HCEC 1CT (cell line): ENCODE measurements at regions not wholly inside any gene's neighbourhood (a gene's known extent, or its start where the extent isn't known, plus 50 kb on each side); places are given as distances from the start of the nearest gene placed in this dataset.

ENCODE experiments used
- DNase-seq: peaks from one replicate; pipeline ENCODE4 v3.0.0-alpha.2; 2017

GRCh38 chr3:105174017-105174615, 192.6 kb upstream of the ALCAM start:
- DNase-seq, result no peak

GRCh38 chr3:105177576-105177975, 189.1 kb upstream of the ALCAM start:
- DNase-seq, result no peak

- DNase-seq, result peak; percentile 42
Measured at GRCh38 chr3:105187344-105187743, 179.4 kb upstream of the ALCAM start.

GRCh38 chr3:105195260-105195659, 171.4 kb upstream of the ALCAM start:
- peak; percentile 30 for DNase-seq

- DNase-seq, result no peak
Measured at GRCh38 chr3:105197863-105198262, 168.8 kb upstream of the ALCAM start.

- DNase-seq, result no peak
Measured at GRCh38 chr3:105199217-105199616, 167.5 kb upstream of the ALCAM start.

GRCh38 chr3:105210141-105210540, 156.6 kb upstream of the ALCAM start:
- no peak for DNase-seq

GRCh38 chr3:105214590-105214989, 152.1 kb upstream of the ALCAM start:
- DNase-seq, result no peak

- no peak for DNase-seq
Measured at GRCh38 chr3:105222568-105223093, 144.1 kb upstream of the ALCAM start.

- DNase-seq, result no peak
Measured at GRCh38 chr3:105223815-105224214, 142.9 kb upstream of the ALCAM start.

- peak; percentile 11 for DNase-seq
Measured at GRCh38 chr3:105228696-105229095, 138.0 kb upstream of the ALCAM start.

- no peak for DNase-seq
Measured at GRCh38 chr3:105232553-105232952, 134.2 kb upstream of the ALCAM start.

- no peak for DNase-seq
Measured at GRCh38 chr3:105233010-105233409, 133.7 kb upstream of the ALCAM start.

- DNase-seq, result no peak
Measured at GRCh38 chr3:105235221-105235620, 131.5 kb upstream of the ALCAM start.

- no peak for DNase-seq
Measured at GRCh38 chr3:105235785-105236184, 130.9 kb upstream of the ALCAM start.

GRCh38 chr3:105238367-105238766, 128.3 kb upstream of the ALCAM start:
- DNase-seq, result no peak

GRCh38 chr3:105243076-105243475, 123.6 kb upstream of the ALCAM start:
- no peak for DNase-seq

GRCh38 chr3:105246536-105246935, 120.2 kb upstream of the ALCAM start:
- no peak for DNase-seq

GRCh38 chr3:105253225-105253624, 113.5 kb upstream of the ALCAM start:
- DNase-seq, result no peak

GRCh38 chr3:105254154-105254553, 112.6 kb upstream of the ALCAM start:
- DNase-seq, result no peak

- no peak for DNase-seq
Measured at GRCh38 chr3:105255350-105255749, 111.4 kb upstream of the ALCAM start.

- DNase-seq, result no peak
Measured at GRCh38 chr3:105259496-105259895, 107.2 kb upstream of the ALCAM start.

GRCh38 chr3:105260385-105260784, 106.3 kb upstream of the ALCAM start:
- no peak for DNase-seq

- no peak for DNase-seq
Measured at GRCh38 chr3:105274536-105274935, 92.2 kb upstream of the ALCAM start.

- peak; percentile 85 for DNase-seq
Measured at GRCh38 chr3:105274958-105275357, 91.8 kb upstream of the ALCAM start.
